ENCODE measurements at regions not wholly inside any gene's neighbourhood (a gene's known extent, or its start where the extent isn't known, plus 50 kb on each side); places are given as distances from the start of the nearest gene placed in this dataset.
A peak's percentile ranks its signal among the peaks of the same experiment; 100 is the strongest.

- ATAC-seq (no peak), DNase-seq (no peak)
- intact Hi-C loops (cut with DNase I) = no loop called here
These were observed 488.0 kb downstream of the RASEF start for GRCh38 chr9:82574911-82575310.

- DNase-seq = no peak
- ATAC-seq = no peak
- intact Hi-C loops (cut with DNase I) = no loop called here
These were observed 482.0 kb downstream of the RASEF start for GRCh38 chr9:82580921-82581320.

GRCh38 chr9:82581516-82581915 lies 481.4 kb downstream of the RASEF start:
- no peak for DNase-seq
- ATAC-seq = no peak
- intact Hi-C loops (cut with DNase I) = no loop called here

- no peak for DNase-seq
- ATAC-seq = no peak
- intact Hi-C loops (cut with DNase I) = no loop called here
These were observed 481.0 kb downstream of the RASEF start for GRCh38 chr9:82581935-82582334.

- ATAC-seq (no peak), DNase-seq (no peak)
- intact Hi-C loops (cut with DNase I) = no loop called here
These were observed 480.2 kb downstream of the RASEF start for GRCh38 chr9:82582693-82583092.

- ATAC-seq = no peak
- no peak for DNase-seq
- intact Hi-C loops (cut with DNase I) = no loop called here
These were observed 479.4 kb downstream of the RASEF start for GRCh38 chr9:82583524-82583923.

- ATAC-seq (no peak), DNase-seq (no peak)
- intact Hi-C loops (cut with DNase I) = no loop called here
These were observed 478.5 kb downstream of the RASEF start for GRCh38 chr9:82584349-82584863.

GRCh38 chr9:82586918-82587356 lies 476.0 kb downstream of the RASEF start:
- ATAC-seq = no peak
- intact Hi-C loops (cut with DNase I) = no loop called here
- DNase-seq = no peak

GRCh38 chr9:82588301-82589180 lies 474.4 kb downstream of the RASEF start:
- intact Hi-C loops (cut with DNase I) = no loop called here
- no peak for DNase-seq
- no peak for ATAC-seq

- intact Hi-C loops (cut with DNase I) = no loop called here
- no peak for DNase-seq
- ATAC-seq = no peak
These were observed 472.1 kb downstream of the RASEF start for GRCh38 chr9:82590845-82591244.

- no peak for ATAC-seq
- intact Hi-C loops (cut with DNase I) = no loop called here
- DNase-seq = no peak
These were observed 469.4 kb downstream of the RASEF start for GRCh38 chr9:82593501-82593900.

- ATAC-seq (peak in 1 of 2 donors; percentile 45), DNase-seq (peak; percentile 18)
- intact Hi-C loops (cut with DNase I) = no loop called here
These were observed 465.4 kb downstream of the RASEF start for GRCh38 chr9:82597241-82598203.

- intact Hi-C loops (cut with DNase I) = no loop called here
- ATAC-seq (no peak), DNase-seq (no peak)
These were observed 464.5 kb downstream of the RASEF start for GRCh38 chr9:82598241-82599039.

- DNase-seq = no peak
- no peak for ATAC-seq
- intact Hi-C loops (cut with DNase I) = no loop called here
These were observed 463.5 kb downstream of the RASEF start for GRCh38 chr9:82599336-82599949.

GRCh38 chr9:82600536-82601292 lies 462.2 kb downstream of the RASEF start:
- DNase-seq (no peak), ATAC-seq (peak in 1 of 2 donors; percentile 20)
- intact Hi-C loops (cut with DNase I) = no loop called here

GRCh38 chr9:82601293-82601771 lies 461.6 kb downstream of the RASEF start:
- ATAC-seq = peak in 1 of 2 donors; percentile 54
- intact Hi-C loops (cut with DNase I) = no loop called here
- no peak for DNase-seq

GRCh38 chr9:82604947-82605656 lies 457.8 kb downstream of the RASEF start:
- intact Hi-C loops (cut with DNase I) = loop anchor here in 1 of 2 donors (5.0 kb wide), 2 partner anchors 68 to 1083 kb away; no protein-coding TSS in a partner anchor
- DNase-seq = peak; percentile 23

More at GRCh38 chr9:82604947-82605656, 457.8 kb downstream of the RASEF start:
- ATAC-seq = peak; percentile 68 to 75

All from left cardiac atrium (tissue), 4 donors.